ENCODE measurements at regions not wholly inside any gene's neighbourhood (a gene's known extent, or its start where the extent isn't known, plus 50 kb on each side); places are given as distances from the start of the nearest gene placed in this dataset.

- no peaks in the 10 kb centered on the region for H3K9me3 ChIP-seq
- DNase-seq = no peak
- H3K4me3 ChIP-seq = no peak overlapping the region
- no peak for TF ChIP-seq POLR2A (IDR thresholded peaks at IDR 0.05)
- TF ChIP-seq EP300 (IDR thresholded peaks at IDR 0.05) = no peak
- TF ChIP-seq POLR2AphosphoS5 (IDR thresholded peaks at IDR 0.05) = no peak
- intact Hi-C loops (cut with DNase I) = no loop called here
- H3K4me1 ChIP-seq = no peaks in the 10 kb centered on the region
- no peaks in the 10 kb centered on the region for H3K36me3 ChIP-seq
- no peaks in the 10 kb centered on the region for H3K27me3 ChIP-seq
- H3K27ac ChIP-seq = no peak overlapping the region
- WGBS, 2 donors = 84 to 85% methylated on average over 3 of the region's 3 CpGs
Measured at GRCh38 chrX:25277574-25277973, 261.8 kb upstream of the ARX start.

GRCh38 chrX:25275159-25275558 lies 259.4 kb upstream of the ARX start:
- no peak for DNase-seq
- no peaks in the 10 kb centered on the region for H3K36me3 ChIP-seq
- no peak overlapping the region for H3K4me3 ChIP-seq
- 82 to 86% methylated on average over 3 of the region's 3 CpGs for WGBS, 2 donors
- TF ChIP-seq CTCF (IDR thresholded peaks at IDR 0.05) = no peak
- TF ChIP-seq POLR2A (IDR thresholded peaks at IDR 0.05) = no peak
- TF ChIP-seq EP300 (IDR thresholded peaks at IDR 0.05) = no peak
- no peak for TF ChIP-seq POLR2AphosphoS5 (IDR thresholded peaks at IDR 0.05)
- no peaks in the 10 kb centered on the region for H3K9me3 ChIP-seq
- intact Hi-C loops (cut with DNase I) = no loop called here
- no peaks in the 10 kb centered on the region for H3K27me3 ChIP-seq
- no peak overlapping the region for H3K27ac ChIP-seq
- no peaks in the 10 kb centered on the region for H3K4me1 ChIP-seq

GRCh38 chrX:25241461-25241860 lies 225.7 kb upstream of the ARX start:
- Histone ChIP-seq H3K36me3 (no peaks in the 10 kb centered on the region), H3K4me1 (no peaks in the 10 kb centered on the region), H3K9me3 (no peaks in the 10 kb centered on the region), H3K4me3 (no peak overlapping the region), H3K27ac (no peak overlapping the region), H3K27me3 (no peaks in the 10 kb centered on the region)
- intact Hi-C loops (cut with DNase I) = no loop called here
- TF ChIP-seq POLR2A (IDR thresholded peaks at IDR 0.05) (no peak), EP300 (IDR thresholded peaks at IDR 0.05) (no peak), POLR2AphosphoS5 (IDR thresholded peaks at IDR 0.05) (no peak), CTCF (IDR thresholded peaks at IDR 0.05) (no peak)
- DNase-seq = no peak
- 65 to 79% methylated on average over 2 of the region's 2 CpGs for WGBS, 2 donors

GRCh38 chrX:25226151-25226550 lies 210.4 kb upstream of the ARX start:
- H3K4me1 ChIP-seq = no peaks in the 10 kb centered on the region
- H3K27ac ChIP-seq = no peak overlapping the region
- H3K36me3 ChIP-seq = no peaks in the 10 kb centered on the region
- H3K9me3 ChIP-seq = no peaks in the 10 kb centered on the region
- no peak for DNase-seq
- no peaks in the 10 kb centered on the region for H3K27me3 ChIP-seq
- WGBS, 2 donors = 86 to 88% methylated on average over 5 of the region's 5 CpGs
- no peak overlapping the region for H3K4me3 ChIP-seq
- TF ChIP-seq POLR2A (IDR thresholded peaks at IDR 0.05) (no peak), CTCF (IDR thresholded peaks at IDR 0.05) (no peak), POLR2AphosphoS5 (IDR thresholded peaks at IDR 0.05) (no peak), EP300 (IDR thresholded peaks at IDR 0.05) (no peak)
- intact Hi-C loops (cut with DNase I) = no loop called here

GRCh38 chrX:25219480-25219879 lies 203.7 kb upstream of the ARX start:
- TF ChIP-seq POLR2A (IDR thresholded peaks at IDR 0.05) = no peak
- no peak for TF ChIP-seq POLR2AphosphoS5 (IDR thresholded peaks at IDR 0.05)
- no peak for TF ChIP-seq EP300 (IDR thresholded peaks at IDR 0.05)
- no peak for TF ChIP-seq CTCF (IDR thresholded peaks at IDR 0.05)
- H3K9me3 ChIP-seq = no peaks in the 10 kb centered on the region

More at GRCh38 chrX:25219480-25219879, 203.7 kb upstream of the ARX start:
- no peak for DNase-seq
- H3K27me3 ChIP-seq = no peaks in the 10 kb centered on the region
- no peak overlapping the region for H3K27ac ChIP-seq
- H3K36me3 ChIP-seq = no peaks in the 10 kb centered on the region
- intact Hi-C loops (cut with DNase I) = no loop called here
- no peak overlapping the region for H3K4me3 ChIP-seq
- no peaks in the 10 kb centered on the region for H3K4me1 ChIP-seq
